ENCODE measurements at regions not wholly inside any gene's neighbourhood (a gene's known extent, or its start where the extent isn't known, plus 50 kb on each side); places are given as distances from the start of the nearest gene placed in this dataset.

DNA sequence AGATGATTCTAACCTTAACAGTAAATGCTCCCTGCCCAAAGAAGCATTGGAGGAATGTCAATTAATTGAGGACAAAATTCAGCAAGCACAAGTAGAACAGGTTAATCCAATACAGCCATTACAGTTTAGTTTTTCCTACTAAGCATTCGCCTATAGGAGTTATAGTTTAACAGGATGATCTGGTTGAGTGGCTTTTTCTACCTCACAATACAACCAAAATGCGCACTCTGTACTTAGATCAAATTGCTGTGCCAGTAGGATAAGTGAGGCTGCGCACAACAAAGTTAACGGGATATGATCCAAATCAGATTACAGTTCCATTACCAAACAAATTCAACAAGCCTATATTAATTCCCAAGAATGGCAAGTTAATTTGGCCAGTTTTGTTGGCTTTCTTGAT, 117.1 kb upstream of the TRIM24 start:
- ChIA-PET POLR2A (no interaction called here), RAD21 (ENCODE audit: low non-redundant PET in 1 of 2, low total read pairs in 2 of 2, uncharacterized antibody in 2 of 2, unreplicated experiment in 2 of 2) (no interaction called here), CTCF (no interaction called here)
- H3K9ac ChIP-seq (ENCODE audit: low read length), result no peak overlapping the region
- no peak for DNase-seq (ENCODE audit: low read depth, low spot score)
- TF ChIP-seq, protein P1, sequence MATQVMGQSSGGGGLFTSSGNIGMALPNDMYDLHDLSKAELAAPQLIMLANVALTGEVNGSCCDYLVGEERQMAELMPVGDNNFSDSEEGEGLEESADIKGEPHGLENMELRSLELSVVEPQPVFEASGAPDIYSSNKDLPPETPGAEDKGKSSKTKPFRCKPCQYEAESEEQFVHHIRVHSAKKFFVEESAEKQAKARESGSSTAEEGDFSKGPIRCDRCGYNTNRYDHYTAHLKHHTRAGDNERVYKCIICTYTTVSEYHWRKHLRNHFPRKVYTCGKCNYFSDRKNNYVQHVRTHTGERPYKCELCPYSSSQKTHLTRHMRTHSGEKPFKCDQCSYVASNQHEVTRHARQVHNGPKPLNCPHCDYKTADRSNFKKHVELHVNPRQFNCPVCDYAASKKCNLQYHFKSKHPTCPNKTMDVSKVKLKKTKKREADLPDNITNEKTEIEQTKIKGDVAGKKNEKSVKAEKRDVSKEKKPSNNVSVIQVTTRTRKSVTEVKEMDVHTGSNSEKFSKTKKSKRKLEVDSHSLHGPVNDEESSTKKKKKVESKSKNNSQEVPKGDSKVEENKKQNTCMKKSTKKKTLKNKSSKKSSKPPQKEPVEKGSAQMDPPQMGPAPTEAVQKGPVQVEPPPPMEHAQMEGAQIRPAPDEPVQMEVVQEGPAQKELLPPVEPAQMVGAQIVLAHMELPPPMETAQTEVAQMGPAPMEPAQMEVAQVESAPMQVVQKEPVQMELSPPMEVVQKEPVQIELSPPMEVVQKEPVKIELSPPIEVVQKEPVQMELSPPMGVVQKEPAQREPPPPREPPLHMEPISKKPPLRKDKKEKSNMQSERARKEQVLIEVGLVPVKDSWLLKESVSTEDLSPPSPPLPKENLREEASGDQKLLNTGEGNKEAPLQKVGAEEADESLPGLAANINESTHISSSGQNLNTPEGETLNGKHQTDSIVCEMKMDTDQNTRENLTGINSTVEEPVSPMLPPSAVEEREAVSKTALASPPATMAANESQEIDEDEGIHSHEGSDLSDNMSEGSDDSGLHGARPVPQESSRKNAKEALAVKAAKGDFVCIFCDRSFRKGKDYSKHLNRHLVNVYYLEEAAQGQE (IDR thresholded peaks at IDR 0.05; ENCODE audit: low read depth), result no peak
- TF ChIP-seq FOSL1 (IDR thresholded peaks at IDR 0.05; ENCODE audit: low read depth), result no peak
- TF ChIP-seq, protein P2, sequence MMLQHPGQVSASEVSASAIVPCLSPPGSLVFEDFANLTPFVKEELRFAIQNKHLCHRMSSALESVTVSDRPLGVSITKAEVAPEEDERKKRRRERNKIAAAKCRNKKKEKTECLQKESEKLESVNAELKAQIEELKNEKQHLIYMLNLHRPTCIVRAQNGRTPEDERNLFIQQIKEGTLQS (IDR thresholded peaks at IDR 0.05), result no peak
- TF ChIP-seq, protein P3, sequence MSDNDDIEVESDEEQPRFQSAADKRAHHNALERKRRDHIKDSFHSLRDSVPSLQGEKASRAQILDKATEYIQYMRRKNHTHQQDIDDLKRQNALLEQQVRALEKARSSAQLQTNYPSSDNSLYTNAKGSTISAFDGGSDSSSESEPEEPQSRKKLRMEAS (IDR thresholded peaks at IDR 0.05), result no peak
- TF ChIP-seq, protein P4, sequence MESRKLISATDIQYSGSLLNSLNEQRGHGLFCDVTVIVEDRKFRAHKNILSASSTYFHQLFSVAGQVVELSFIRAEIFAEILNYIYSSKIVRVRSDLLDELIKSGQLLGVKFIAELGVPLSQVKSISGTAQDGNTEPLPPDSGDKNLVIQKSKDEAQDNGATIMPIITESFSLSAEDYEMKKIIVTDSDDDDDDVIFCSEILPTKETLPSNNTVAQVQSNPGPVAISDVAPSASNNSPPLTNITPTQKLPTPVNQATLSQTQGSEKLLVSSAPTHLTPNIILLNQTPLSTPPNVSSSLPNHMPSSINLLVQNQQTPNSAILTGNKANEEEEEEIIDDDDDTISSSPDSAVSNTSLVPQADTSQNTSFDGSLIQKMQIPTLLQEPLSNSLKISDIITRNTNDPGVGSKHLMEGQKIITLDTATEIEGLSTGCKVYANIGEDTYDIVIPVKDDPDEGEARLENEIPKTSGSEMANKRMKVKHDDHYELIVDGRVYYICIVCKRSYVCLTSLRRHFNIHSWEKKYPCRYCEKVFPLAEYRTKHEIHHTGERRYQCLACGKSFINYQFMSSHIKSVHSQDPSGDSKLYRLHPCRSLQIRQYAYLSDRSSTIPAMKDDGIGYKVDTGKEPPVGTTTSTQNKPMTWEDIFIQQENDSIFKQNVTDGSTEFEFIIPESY (IDR thresholded peaks at IDR 0.05; ENCODE audit: extremely low read depth, insufficient replicate concordance, low read length), result no peak
- TF ChIP-seq CBX3 (IDR thresholded peaks at IDR 0.05; ENCODE audit: low read depth), result no peak
- no peak for TF ChIP-seq JUND (IDR thresholded peaks at IDR 0.05)
- no peak for TF ChIP-seq SP1 (IDR thresholded peaks at IDR 0.05; ENCODE audit: low read depth)
- TF ChIP-seq, protein P5, sequence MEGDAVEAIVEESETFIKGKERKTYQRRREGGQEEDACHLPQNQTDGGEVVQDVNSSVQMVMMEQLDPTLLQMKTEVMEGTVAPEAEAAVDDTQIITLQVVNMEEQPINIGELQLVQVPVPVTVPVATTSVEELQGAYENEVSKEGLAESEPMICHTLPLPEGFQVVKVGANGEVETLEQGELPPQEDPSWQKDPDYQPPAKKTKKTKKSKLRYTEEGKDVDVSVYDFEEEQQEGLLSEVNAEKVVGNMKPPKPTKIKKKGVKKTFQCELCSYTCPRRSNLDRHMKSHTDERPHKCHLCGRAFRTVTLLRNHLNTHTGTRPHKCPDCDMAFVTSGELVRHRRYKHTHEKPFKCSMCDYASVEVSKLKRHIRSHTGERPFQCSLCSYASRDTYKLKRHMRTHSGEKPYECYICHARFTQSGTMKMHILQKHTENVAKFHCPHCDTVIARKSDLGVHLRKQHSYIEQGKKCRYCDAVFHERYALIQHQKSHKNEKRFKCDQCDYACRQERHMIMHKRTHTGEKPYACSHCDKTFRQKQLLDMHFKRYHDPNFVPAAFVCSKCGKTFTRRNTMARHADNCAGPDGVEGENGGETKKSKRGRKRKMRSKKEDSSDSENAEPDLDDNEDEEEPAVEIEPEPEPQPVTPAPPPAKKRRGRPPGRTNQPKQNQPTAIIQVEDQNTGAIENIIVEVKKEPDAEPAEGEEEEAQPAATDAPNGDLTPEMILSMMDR (IDR thresholded peaks at IDR 0.05 in 2 of 3, conservative IDR thresholded peaks at IDR 0.05 in 1 of 3; ENCODE audit: borderline replicate concordance in 1 of 3, insufficient read depth in 1 of 3, low read depth in 2 of 3, low read length in 2 of 3), result no peak
- no peak for TF ChIP-seq ZFX (IDR thresholded peaks at IDR 0.05)
- no peak for TF ChIP-seq EGR1 (IDR thresholded peaks at IDR 0.05; ENCODE audit: low read depth)
- no peak for TF ChIP-seq ZNF274 (IDR thresholded peaks at IDR 0.05; ENCODE audit: low read depth, low read length)
- TF ChIP-seq EZH2phosphoT487 (IDR thresholded peaks at IDR 0.05; ENCODE audit: borderline replicate concordance), result no peak
- TF ChIP-seq SIN3A (IDR thresholded peaks at IDR 0.05; ENCODE audit: low read depth), result no peak
- TF ChIP-seq POLR2A (IDR thresholded peaks at IDR 0.05; ENCODE audit: borderline replicate concordance, extremely low read depth, insufficient read depth, insufficient read length), result no peak
- no peak for TF ChIP-seq CEBPB (IDR thresholded peaks at IDR 0.05; ENCODE audit: low read depth)
- no peak for TF ChIP-seq RAD21 (IDR thresholded peaks at IDR 0.05; ENCODE audit: low read depth)
- no peak for TF ChIP-seq SRF (IDR thresholded peaks at IDR 0.05; ENCODE audit: low read depth)
- no peak for TF ChIP-seq YY1 (IDR thresholded peaks at IDR 0.05; ENCODE audit: extremely low read depth, insufficient replicate concordance, low read depth, low read length)
- intact Hi-C loops (cut with micrococcal nuclease), result no loop called here
- no peak for ATAC-seq
- H3K9me3 ChIP-seq (ENCODE audit: control insufficient read depth in 1 of 2, insufficient read depth in 1 of 2, low read depth in 1 of 2, low read length in 2 of 2), result peaks cover 3 to 11% of the 10 kb centered on the region in 2 experiments; a peak in 2 of 4 replicates
- no peaks in the 10 kb centered on the region for H3K36me3 ChIP-seq (ENCODE audit: control insufficient read depth in 1 of 2, insufficient read depth in 2 of 2, low read length in 2 of 2)
- H3K4me3 ChIP-seq (replicated peaks in 1 of 2; ENCODE audit: low read depth in 1 of 2, low read length in 2 of 2), result no peak overlapping the region
- no peak overlapping the region for H3K27ac ChIP-seq (ENCODE audit: low read depth, low read length)
- no peaks in the 10 kb centered on the region for H4K20me1 ChIP-seq (ENCODE audit: insufficient read depth)
- H3K27me3 ChIP-seq (ENCODE audit: insufficient read depth, low read length), result no peaks in the 10 kb centered on the region
- H3K79me2 ChIP-seq (ENCODE audit: insufficient read depth, low read length), result no peaks in the 10 kb centered on the region
- H3K4me2 ChIP-seq (ENCODE audit: low read length), result no peak overlapping the region
- H2AFZ ChIP-seq (ENCODE audit: low read depth, low read length, poor library complexity, severe bottlenecking), result no peak overlapping the region
- H3K9me2 ChIP-seq (ENCODE audit: insufficient read depth), result no peaks in the 10 kb centered on the region
- no peaks in the 10 kb centered on the region for H3K4me1 ChIP-seq (ENCODE audit: control insufficient read depth in 1 of 2, insufficient read depth in 2 of 2, low read length in 2 of 2)
- BruUV-seq (replicated peaks), result no TSS peak

Data from HCT116 (cell line).